Glomerular endothelial cell (primary cell): ENCODE measurements at regions not wholly inside any gene's neighbourhood (a gene's known extent, or its start where the extent isn't known, plus 50 kb on each side); places are given as distances from the start of the nearest gene placed in this dataset.

Experiments used
- DNase-seq: peaks from one replicate; pipeline ENCODE4 v3.0.0-alpha.2; 2011; ENCODE audit warnings: low read depth, low spot score; ENCODE audit errors: extremely low read depth

DNA sequence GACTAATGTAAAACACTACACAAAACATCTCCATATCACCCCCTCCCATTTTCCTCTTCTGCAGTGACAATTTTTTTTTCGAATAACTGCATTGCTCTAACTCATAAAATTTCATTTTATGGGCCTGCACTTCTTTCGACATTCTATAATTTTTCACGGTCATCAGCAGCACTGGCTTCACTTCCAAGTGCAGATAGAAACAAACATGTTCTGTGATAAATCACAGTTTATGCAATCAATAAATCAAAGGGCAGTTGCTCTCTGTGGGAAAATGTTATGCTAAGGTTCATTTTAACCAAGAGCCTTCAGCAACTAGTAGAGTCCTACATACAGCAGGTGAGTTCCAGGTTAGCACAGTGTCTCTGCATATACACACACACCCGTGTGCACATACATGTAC, 100.1 kb downstream of the GPAM start:
- DNase-seq, result no peak

DNA sequence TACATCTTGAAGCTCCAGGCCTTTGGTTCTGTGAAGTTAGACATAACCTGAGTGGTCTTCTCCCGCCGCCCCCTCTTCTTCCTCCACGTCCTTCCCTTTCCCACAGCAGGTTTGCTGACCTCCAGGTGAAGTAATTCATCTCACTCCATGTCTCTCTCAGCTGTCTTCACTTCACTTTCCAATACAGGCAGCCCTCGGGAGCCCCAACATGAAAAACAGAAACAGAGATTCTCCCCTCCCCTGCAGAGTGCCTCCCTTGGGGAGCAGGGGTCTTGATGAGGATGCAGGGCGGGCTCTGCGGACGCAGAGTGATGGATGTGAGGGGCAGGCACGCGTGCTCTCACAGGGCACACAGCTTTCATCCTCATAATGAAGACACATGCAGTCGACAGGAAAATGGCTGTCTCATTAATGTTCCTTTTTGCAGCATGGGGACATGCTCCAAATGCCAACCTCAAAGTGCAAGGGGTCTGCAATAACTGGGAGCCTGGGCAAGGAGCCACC, 95.6 kb downstream of the GPAM start:
- DNase-seq, result no peak

DNA sequence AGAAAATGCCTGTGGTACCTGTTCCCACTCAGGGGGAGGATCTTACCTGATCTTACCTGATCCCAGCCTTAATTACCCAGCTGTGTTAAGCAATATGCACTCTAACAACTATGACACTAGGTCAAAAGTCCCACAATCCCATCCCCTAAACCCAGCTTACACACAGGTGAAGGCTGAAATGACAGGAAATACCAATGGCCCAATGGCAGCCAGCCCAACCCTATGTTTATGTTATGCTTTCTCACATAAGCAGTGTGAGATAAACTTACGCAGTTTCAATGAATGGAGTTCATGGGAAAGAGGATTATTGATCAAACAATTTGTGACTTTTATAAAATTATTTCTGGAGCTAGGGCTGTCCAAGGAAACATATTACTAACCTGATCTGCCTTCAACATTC, 91.9 kb downstream of the GPAM start:
- no peak for DNase-seq

DNA sequence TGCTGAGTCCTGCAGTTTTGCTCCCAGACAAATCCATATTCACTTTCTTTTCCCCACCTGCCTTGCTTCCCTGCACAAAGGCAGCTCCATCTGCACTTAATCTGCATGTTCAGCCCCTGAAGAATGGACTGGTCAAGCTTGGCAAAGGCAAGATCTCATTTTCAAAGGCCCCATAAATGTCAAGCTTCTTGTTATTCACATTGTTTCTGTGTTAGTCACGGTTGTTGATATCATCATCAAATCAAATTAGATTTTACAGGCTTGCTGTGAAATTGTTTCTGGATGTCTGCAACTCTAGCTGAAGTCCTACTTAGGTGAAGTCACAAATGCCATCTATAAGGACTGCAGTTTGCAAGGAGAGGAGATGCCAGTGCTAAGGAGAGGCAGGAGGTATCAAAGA, 91.0 kb downstream of the GPAM start:
- no peak for DNase-seq

DNA sequence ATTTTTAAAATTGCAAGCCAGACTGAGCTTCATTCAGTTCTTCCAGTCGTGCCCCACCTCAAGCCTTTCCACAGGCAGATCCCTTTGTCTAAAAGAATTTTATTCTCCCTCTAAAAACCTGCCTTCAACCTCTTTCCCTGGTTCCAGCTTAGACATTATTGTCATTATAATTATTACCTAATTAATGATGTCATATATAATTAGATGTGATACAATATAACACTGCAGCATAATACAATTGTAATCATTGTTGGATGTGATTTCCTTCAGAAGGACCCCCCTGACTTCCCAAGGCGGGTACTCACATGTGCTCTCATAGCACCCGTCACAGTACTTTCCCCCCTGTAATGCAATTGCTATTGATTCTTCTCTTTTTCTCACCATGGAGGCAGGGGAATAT, 88.6 kb downstream of the GPAM start:
- no peak for DNase-seq

DNA sequence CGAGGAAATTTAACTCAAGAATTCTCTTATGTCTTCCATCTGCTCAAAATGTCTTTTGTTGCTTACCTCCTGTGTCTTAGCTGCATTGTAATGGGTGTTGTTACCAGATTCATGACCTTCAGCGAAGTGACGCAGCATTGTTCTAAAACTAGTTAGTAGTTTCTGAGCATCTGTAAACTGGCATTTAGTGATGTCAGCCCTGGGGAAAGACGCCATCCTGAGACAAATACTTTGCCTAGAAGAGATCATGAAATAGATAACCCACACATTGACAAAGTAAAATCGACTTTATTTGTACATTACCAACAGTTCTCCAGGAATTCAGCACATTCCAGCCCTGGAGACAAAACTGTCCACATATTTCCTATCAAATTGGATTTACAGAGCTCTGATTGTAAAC, 87.8 kb downstream of the GPAM start:
- no peak for DNase-seq

DNA sequence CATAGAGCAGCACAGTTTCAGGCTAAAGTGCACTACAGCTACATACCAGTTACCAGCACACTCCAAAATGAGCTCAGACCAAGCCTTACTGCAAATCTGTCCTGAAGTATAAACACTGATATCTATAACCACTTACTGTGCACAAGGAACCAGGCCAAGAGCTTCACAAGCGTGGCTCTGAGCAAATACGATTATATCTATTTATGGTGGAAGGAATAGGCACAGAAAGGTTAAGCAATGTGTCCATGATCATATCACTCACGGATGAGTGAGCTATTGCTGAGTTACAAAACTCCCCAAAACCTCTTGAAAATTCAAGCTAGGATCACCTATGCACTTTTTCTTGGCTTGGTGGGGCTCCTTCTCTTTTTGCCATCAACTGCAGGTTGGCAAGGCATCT, 84.9 kb downstream of the GPAM start:
- DNase-seq, result no peak
